SK-N-SH (cell line): ENCODE measurements at regions not wholly inside any gene's neighbourhood (a gene's known extent, or its start where the extent isn't known, plus 50 kb on each side); places are given as distances from the start of the nearest gene placed in this dataset.

Experiments
- CTCF ChIA-PET: fragments of 300-600, 350-600 bp; formaldehyde crosslinking; extraction: SDS; loops from one replicate; lab custom pipeline; 2021; lab: Yijun Ruan, JAX
- POLR2A ChIA-PET: fragments of 350-600 bp; sonication (Branson Sonifier 250); formaldehyde crosslinking; extraction: SDS; loops from one replicate; lab custom pipeline; 2020; ENCODE audit warnings: antibody characterized with exemption, inconsistent platforms; lab: Yijun Ruan, JAX
- DNase-seq: peaks from one replicate; pipeline ENCODE4 v3.0.0; 2012
- H2AFZ ChIP-seq: fragments of 200-600 bp; sonication (generic); 2 replicates; pipeline ENCODE4 v1.8.1; 2016; ENCODE audit warnings: antibody characterized with exemption, mild to moderate bottlenecking, low read depth
- H3F3A ChIP-seq: fragments of 200-600 bp; sonication (generic); replicated peaks from 2 replicates; pipeline ENCODE3; 2016; ENCODE audit warnings: antibody characterized with exemption, mild to moderate bottlenecking; ENCODE audit not compliant: insufficient read depth
- H3K27ac ChIP-seq, 2 experiments: fragments of 200-500 bp in 1 of 2; fragments of 200-600 bp in 1 of 2; sonication (Bioruptor generic) in 1 of 2; sonication (generic), shearing (Covaris generic) in 1 of 2; 2 replicates each; pipeline versions ENCODE4 v1.5.1 to v1.6.1; 2014 to 2016; ENCODE audit warnings: low read depth in 2 of 2, inconsistent platforms in 1 of 2, low read length in 1 of 2, mild to moderate bottlenecking in 1 of 2, mixed read lengths in 1 of 2
- H3K27me3 ChIP-seq: fragments of 200-600 bp; sonication (generic), shearing (Covaris generic); 2 replicates; pipeline ENCODE4 v1.6.1; 2016; ENCODE audit warnings: mixed run types; ENCODE audit not compliant: insufficient read depth
- H3K36me3 ChIP-seq, 2 experiments: fragments of 200-500 bp in 1 of 2; fragments of 200-600 bp in 1 of 2; sonication (Bioruptor generic) in 1 of 2; sonication (generic) in 1 of 2; replicated peaks in 1 of 2; 2 replicates each; pipeline versions ENCODE3 to v1.5.1; 2014 to 2016; ENCODE audit warnings: low read length in 1 of 2, mild to moderate bottlenecking in 1 of 2; ENCODE audit not compliant: insufficient read depth in 2 of 2, control insufficient read depth in 1 of 2
- H3K4me1 ChIP-seq, 2 experiments: fragments of 200-500 bp in 1 of 2; fragments of 200-600 bp in 1 of 2; sonication (Bioruptor generic) in 1 of 2; sonication (generic), shearing (Covaris generic) in 1 of 2; 2 replicates each; pipeline versions ENCODE4 v1.5.1 to v1.6.1; 2014 to 2016; ENCODE audit warnings: low read depth in 1 of 2, low read length in 1 of 2, mixed run types in 1 of 2; ENCODE audit not compliant: insufficient read depth in 2 of 2, control insufficient read depth in 1 of 2
- H3K4me2 ChIP-seq: fragments of 200-600 bp; sonication (generic), shearing (Covaris generic); 2 replicates; pipeline ENCODE4 v1.6.1; 2017; ENCODE audit warnings: mixed run types
- H3K4me3 ChIP-seq, 2 experiments: fragments of 200-500 bp in 1 of 2; fragments of 200-600 bp in 1 of 2; sonication (Bioruptor generic) in 1 of 2; sonication (generic), shearing (Covaris generic) in 1 of 2; 2 replicates each; pipeline versions ENCODE4 v1.5.1 to v1.8.1; 2014 to 2016; ENCODE audit warnings: low read depth in 2 of 2, inconsistent platforms in 1 of 2, low read length in 1 of 2, mild to moderate bottlenecking in 1 of 2, mixed read lengths in 1 of 2, moderate library complexity in 1 of 2
- H3K79me2 ChIP-seq: fragments of 200-600 bp; sonication (generic); 2 replicates; pipeline ENCODE4 v1.8.1; 2017; ENCODE audit warnings: mild to moderate bottlenecking; ENCODE audit not compliant: insufficient read depth
- H3K9ac ChIP-seq: fragments of 200-600 bp; sonication (generic); 2 replicates; pipeline ENCODE4 v1.6.1; 2017; ENCODE audit warnings: mixed run types
- H3K9me2 ChIP-seq: fragments of 200-600 bp; sonication (generic); 2 replicates; pipeline ENCODE4 v1.6.1; 2017; ENCODE audit warnings: mixed run types
- H3K9me3 ChIP-seq: fragments of 200-600 bp; sonication (generic); 2 replicates; pipeline ENCODE4 v1.6.1; 2017; ENCODE audit warnings: mixed run types, mild to moderate bottlenecking, moderate library complexity
- H4K20me1 ChIP-seq: fragments of 200-600 bp; sonication (generic); 2 replicates; pipeline ENCODE4 v1.6.1; 2017; ENCODE audit warnings: mild to moderate bottlenecking, mixed run types; ENCODE audit not compliant: insufficient read depth
- CHD2 ChIP-seq: fragments of 150-350 bp; IDR thresholded peaks from 2 replicates; pipeline ENCODE4 v1.6.1; 2018; ENCODE audit warnings: low read length; ENCODE audit not compliant: partially characterized antibody
- ELF1 ChIP-seq: IDR thresholded peaks from 2 replicates; pipeline ENCODE4 v1.4.0; 2012
- FOSL2 ChIP-seq: IDR thresholded peaks from 2 replicates; pipeline ENCODE4 v1.4.0; 2012; ENCODE audit warnings: low read depth, mild to moderate bottlenecking, moderate library complexity, borderline replicate concordance
- FOXJ3 ChIP-seq: sonication (generic); formaldehyde crosslinking; IDR thresholded peaks from 2 replicates; pipeline ENCODE4 v1.5.1; 2020; ENCODE audit warnings: mild to moderate bottlenecking, missing genetic modification reagents
- GABPA ChIP-seq: IDR thresholded peaks from 2 replicates; pipeline ENCODE4 v1.4.0; 2012; ENCODE audit warnings: low read depth, mild to moderate bottlenecking
- MAX ChIP-seq: IDR thresholded peaks from 2 replicates; pipeline ENCODE4 v1.4.0; 2012; ENCODE audit warnings: low read depth
- MEF2A ChIP-seq: IDR thresholded peaks from 2 replicates; pipeline ENCODE4 v1.4.0; 2012; ENCODE audit warnings: low read depth, borderline replicate concordance
- MXI1 ChIP-seq: IDR thresholded peaks from 2 replicates; pipeline ENCODE4 v1.6.1; 2012; ENCODE audit warnings: mild to moderate bottlenecking, low read depth, low read length, improper control_type of control experiment
- NFIC ChIP-seq: IDR thresholded peaks from 2 replicates; pipeline ENCODE4 v1.4.0; 2012; ENCODE audit warnings: borderline replicate concordance
- POLR2AphosphoS5 ChIP-seq: IDR thresholded peaks from 2 replicates; pipeline ENCODE4 v1.6.1; 2012; ENCODE audit warnings: low read depth, low read length
- RAD21 ChIP-seq: IDR thresholded peaks from 2 replicates; pipeline ENCODE4 v1.6.1; 2012; ENCODE audit warnings: mild to moderate bottlenecking, low read length
- RCOR1 ChIP-seq: fragments of 150-350 bp; IDR thresholded peaks from 2 replicates; pipeline ENCODE4 v1.6.1; 2017; ENCODE audit warnings: antibody characterized with exemption, low read length
- SIN3A ChIP-seq: IDR thresholded peaks from 2 replicates; pipeline ENCODE4 v1.6.1; 2012; ENCODE audit warnings: low read depth, mild to moderate bottlenecking, low read length, moderate library complexity, borderline replicate concordance
- TAF1 ChIP-seq: IDR thresholded peaks from 2 replicates; pipeline ENCODE4 v1.6.1; 2012; ENCODE audit warnings: low read depth, mild to moderate bottlenecking, low read length, moderate library complexity, borderline replicate concordance
- TEAD4 ChIP-seq: IDR thresholded peaks from 2 replicates; pipeline ENCODE4 v1.4.0; 2012; ENCODE audit warnings: mild to moderate bottlenecking, borderline replicate concordance; ENCODE audit not compliant: insufficient read depth
- ZBTB33 ChIP-seq: IDR thresholded peaks from 2 replicates; pipeline ENCODE4 v1.4.0; 2012; ENCODE audit warnings: low read depth, borderline replicate concordance
- whole genome bisulfite sequencing: methylation state at CpG from one replicate; pipeline ENCODE4 v1.1.6; 2017; ENCODE audit warnings: low lambda C conversion rate; 5-methylcytosine and 5-hydroxymethylcytosine counted together
- TF ChIP-seq, protein P1 (sequence below): fragments of 200-600 bp; sonication (generic); IDR thresholded peaks from 2 replicates; pipeline ENCODE4 v1.6.1; 2017; ENCODE audit warnings: antibody characterized with exemption, mild to moderate bottlenecking, moderate library complexity
- TF ChIP-seq, protein P2 (sequence below): IDR thresholded peaks from 2 replicates; pipeline ENCODE4; 2012

- 4% methylated on average over 4 of the region's 4 CpGs for WGBS
- Histone ChIP-seq H3K9me2 (no peaks in the 10 kb centered on the region), H4K20me1 (no peaks in the 10 kb centered on the region), H3K4me3 (no peak overlapping the region), H3K79me2 (no peaks in the 10 kb centered on the region), H3K4me1 (no peaks in the 10 kb centered on the region), H3F3A (no peaks in the 10 kb centered on the region), H3K9ac (no peak overlapping the region), H3K27me3 (no peaks in the 10 kb centered on the region; the same call in 1 of the 2 replicates), H3K27ac (no peak overlapping the region), H3K36me3 (no peaks in the 10 kb centered on the region), H3K9me3 (no peaks in the 10 kb centered on the region), H3K4me2 (no peak overlapping the region), H2AFZ (no peak overlapping the region)
- POLR2A ChIA-PET = no interaction called here
- TF ChIP-seq, protein P1, sequence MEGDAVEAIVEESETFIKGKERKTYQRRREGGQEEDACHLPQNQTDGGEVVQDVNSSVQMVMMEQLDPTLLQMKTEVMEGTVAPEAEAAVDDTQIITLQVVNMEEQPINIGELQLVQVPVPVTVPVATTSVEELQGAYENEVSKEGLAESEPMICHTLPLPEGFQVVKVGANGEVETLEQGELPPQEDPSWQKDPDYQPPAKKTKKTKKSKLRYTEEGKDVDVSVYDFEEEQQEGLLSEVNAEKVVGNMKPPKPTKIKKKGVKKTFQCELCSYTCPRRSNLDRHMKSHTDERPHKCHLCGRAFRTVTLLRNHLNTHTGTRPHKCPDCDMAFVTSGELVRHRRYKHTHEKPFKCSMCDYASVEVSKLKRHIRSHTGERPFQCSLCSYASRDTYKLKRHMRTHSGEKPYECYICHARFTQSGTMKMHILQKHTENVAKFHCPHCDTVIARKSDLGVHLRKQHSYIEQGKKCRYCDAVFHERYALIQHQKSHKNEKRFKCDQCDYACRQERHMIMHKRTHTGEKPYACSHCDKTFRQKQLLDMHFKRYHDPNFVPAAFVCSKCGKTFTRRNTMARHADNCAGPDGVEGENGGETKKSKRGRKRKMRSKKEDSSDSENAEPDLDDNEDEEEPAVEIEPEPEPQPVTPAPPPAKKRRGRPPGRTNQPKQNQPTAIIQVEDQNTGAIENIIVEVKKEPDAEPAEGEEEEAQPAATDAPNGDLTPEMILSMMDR = peak; percentile 51
- TF ChIP-seq SIN3A = no peak
- DNase-seq = no peak
- CTCF ChIA-PET = no interaction called here
Measured at GRCh38 chr12:59431266-59431665, 164.6 kb upstream of the SLC16A7 start.

- 0% methylated on average over 1 of the region's 1 CpG for WGBS
- Histone ChIP-seq H3K36me3 (no peaks in the 10 kb centered on the region), H3K27ac (no peak overlapping the region), H3K4me3 (no peak overlapping the region), H3K79me2 (no peaks in the 10 kb centered on the region), H3K27me3 (no peaks in the 10 kb centered on the region; the same call in 1 of the 2 replicates), H4K20me1 (no peaks in the 10 kb centered on the region), H2AFZ (no peak overlapping the region), H3K4me1 (no peaks in the 10 kb centered on the region), H3K4me2 (no peak overlapping the region), H3F3A (no peaks in the 10 kb centered on the region), H3K9ac (no peak overlapping the region), H3K9me3 (no peaks in the 10 kb centered on the region), H3K9me2 (no peaks in the 10 kb centered on the region)
- TF ChIP-seq TEAD4 (no peak), MXI1 (no peak), SIN3A (no peak), ELF1 (no peak), FOSL2 (no peak), FOXJ3 (CRISPR knock-in tag) (no peak), TAF1 (no peak), NFIC (no peak), GABPA (no peak), ZBTB33 (no peak), CHD2 (no peak), MEF2A (no peak), POLR2AphosphoS5 (no peak), MAX (no peak), RAD21 (no peak), RCOR1 (no peak)
- TF ChIP-seq, protein P2, sequence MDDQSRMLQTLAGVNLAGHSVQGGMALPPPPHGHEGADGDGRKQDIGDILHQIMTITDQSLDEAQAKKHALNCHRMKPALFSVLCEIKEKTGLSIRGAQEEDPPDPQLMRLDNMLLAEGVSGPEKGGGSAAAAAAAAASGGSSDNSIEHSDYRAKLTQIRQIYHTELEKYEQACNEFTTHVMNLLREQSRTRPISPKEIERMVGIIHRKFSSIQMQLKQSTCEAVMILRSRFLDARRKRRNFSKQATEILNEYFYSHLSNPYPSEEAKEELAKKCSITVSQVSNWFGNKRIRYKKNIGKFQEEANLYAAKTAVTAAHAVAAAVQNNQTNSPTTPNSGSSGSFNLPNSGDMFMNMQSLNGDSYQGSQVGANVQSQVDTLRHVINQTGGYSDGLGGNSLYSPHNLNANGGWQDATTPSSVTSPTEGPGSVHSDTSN = no peak
- CTCF ChIA-PET = interaction anchor here (1.0 to 1.5 kb wide), 3 partner anchors 16 to 26 kb away, joined by 3 to 5 read pairs (median 4); no protein-coding TSS in a partner anchor
- no peak for DNase-seq
- POLR2A ChIA-PET = no interaction called here
Measured at GRCh38 chr12:59429766-59430165, 166.1 kb upstream of the SLC16A7 start.
